RWPE2 (cell line): ENCODE measurements at regions not wholly inside any gene's neighbourhood (a gene's known extent, or its start where the extent isn't known, plus 50 kb on each side); places are given as distances from the start of the nearest gene placed in this dataset.

Experiments
- ATAC-seq: fragments of 200-7000 bp; cut with Tn5 transposase; 3 replicates; pipeline ENCODE4 v1.9.1; 2021; ENCODE audit warnings: low read depth
- DNase-seq: peaks from one replicate; pipeline ENCODE4 v3.0.0-alpha.2; 2020; ENCODE audit warnings: low spot score
- H3K27ac ChIP-seq: fragments of 450-650 bp; 2 replicates; pipeline ENCODE4 v1.5.1; 2017; ENCODE audit warnings: mild to moderate bottlenecking; ENCODE audit not compliant: poor library complexity, severe bottlenecking
- H3K27me3 ChIP-seq: fragments of 250-450 bp; sonication (Bioruptor Pico); 2 replicates; pipeline ENCODE4 v1.5.1; 2021; ENCODE audit warnings: mild to moderate bottlenecking, moderate library complexity; ENCODE audit not compliant: insufficient read depth, poor library complexity, severe bottlenecking
- H3K36me3 ChIP-seq: fragments of 250-450 bp; sonication (Bioruptor Pico); 2 replicates; pipeline ENCODE4 v1.5.1; 2020; ENCODE audit warnings: low read depth, mild to moderate bottlenecking, moderate library complexity
- H3K4me1 ChIP-seq: fragments of 250-450 bp; sonication (Bioruptor Pico); 2 replicates; pipeline ENCODE4 v1.5.1; 2021; ENCODE audit warnings: mild to moderate bottlenecking, moderate library complexity; ENCODE audit not compliant: insufficient read depth, poor library complexity, severe bottlenecking
- H3K4me3 ChIP-seq: fragments of 250-450 bp; sonication (Bioruptor Pico); 2 replicates; pipeline ENCODE4 v1.5.1; 2021; ENCODE audit warnings: mild to moderate bottlenecking, moderate library complexity; ENCODE audit not compliant: severe bottlenecking
- H3K9me3 ChIP-seq: fragments of 250-450 bp; sonication (Bioruptor Pico); 2 replicates; pipeline ENCODE4 v1.5.1; 2021; ENCODE audit warnings: mild to moderate bottlenecking, moderate library complexity; ENCODE audit not compliant: severe bottlenecking
- CTCF ChIP-seq: fragments of 450-650 bp; IDR thresholded peaks from one replicate; pipeline ENCODE4 v1.5.1; 2017; ENCODE audit warnings: mild to moderate bottlenecking, moderate library complexity; ENCODE audit not compliant: poor library complexity, severe bottlenecking

GRCh38 chr5:118653183-118653582 is 335.2 kb downstream of the DTWD2 start:
- Histone ChIP-seq H3K27me3 (peaks cover 4% of the 10 kb centered on the region), H3K4me3 (no peak overlapping the region), H3K36me3 (no peaks in the 10 kb centered on the region), H3K9me3 (peaks cover 2% of the 10 kb centered on the region), H3K27ac (no peak overlapping the region), H3K4me1 (no peaks in the 10 kb centered on the region)
- ATAC-seq (no peak), DNase-seq (no peak)
- no peak for TF ChIP-seq CTCF

- H3K27me3 ChIP-seq: peaks cover 4% of the 10 kb centered on the region
- no peaks in the 10 kb centered on the region for H3K9me3 ChIP-seq
- ATAC-seq: no peak
- no peaks in the 10 kb centered on the region for H3K4me1 ChIP-seq
- no peak overlapping the region for H3K27ac ChIP-seq
- DNase-seq: no peak
- TF ChIP-seq CTCF: no peak
- H3K36me3 ChIP-seq: no peaks in the 10 kb centered on the region
- H3K4me3 ChIP-seq: no peak overlapping the region
Measured at GRCh38 chr5:118651002-118651401, 337.3 kb downstream of the DTWD2 start.

DNA sequence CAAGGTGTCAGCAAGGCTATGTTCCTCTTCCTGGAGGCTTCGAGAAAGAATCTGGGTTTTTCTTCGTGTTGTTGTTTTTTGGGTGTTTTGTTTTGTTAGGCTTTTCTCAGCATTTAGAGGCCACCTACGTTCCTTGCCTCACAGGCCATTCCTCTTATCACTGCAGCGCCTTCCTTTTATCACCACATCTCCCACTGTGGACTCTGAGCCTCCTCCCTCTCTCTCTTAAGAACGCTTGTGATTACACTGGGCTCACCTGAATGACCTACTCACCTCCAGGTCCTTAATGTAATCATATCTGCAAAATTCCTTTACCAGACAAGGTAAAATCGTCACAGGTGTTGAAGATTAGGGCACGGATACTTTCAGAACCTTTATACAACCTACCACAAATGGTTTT is 340.8 kb downstream of the DTWD2 start:
- H3K4me3 ChIP-seq: no peak overlapping the region
- ATAC-seq (no peak), DNase-seq (no peak)
- no peak for TF ChIP-seq CTCF
- no peaks in the 10 kb centered on the region for H3K36me3 ChIP-seq
- no peaks in the 10 kb centered on the region for H3K4me1 ChIP-seq
- no peaks in the 10 kb centered on the region for H3K9me3 ChIP-seq
- no peak overlapping the region for H3K27ac ChIP-seq
- H3K27me3 ChIP-seq: peaks cover 4% of the 10 kb centered on the region

- no peak for ATAC-seq
- Histone ChIP-seq H3K36me3 (no peaks in the 10 kb centered on the region), H3K4me1 (no peaks in the 10 kb centered on the region), H3K4me3 (no peak overlapping the region), H3K27me3 (peaks cover 4% of the 10 kb centered on the region), H3K9me3 (no peaks in the 10 kb centered on the region), H3K27ac (no peak overlapping the region)
- no peak for DNase-seq
- no peak for TF ChIP-seq CTCF
Measured at GRCh38 chr5:118646917-118647316, 341.4 kb downstream of the DTWD2 start.

DNA sequence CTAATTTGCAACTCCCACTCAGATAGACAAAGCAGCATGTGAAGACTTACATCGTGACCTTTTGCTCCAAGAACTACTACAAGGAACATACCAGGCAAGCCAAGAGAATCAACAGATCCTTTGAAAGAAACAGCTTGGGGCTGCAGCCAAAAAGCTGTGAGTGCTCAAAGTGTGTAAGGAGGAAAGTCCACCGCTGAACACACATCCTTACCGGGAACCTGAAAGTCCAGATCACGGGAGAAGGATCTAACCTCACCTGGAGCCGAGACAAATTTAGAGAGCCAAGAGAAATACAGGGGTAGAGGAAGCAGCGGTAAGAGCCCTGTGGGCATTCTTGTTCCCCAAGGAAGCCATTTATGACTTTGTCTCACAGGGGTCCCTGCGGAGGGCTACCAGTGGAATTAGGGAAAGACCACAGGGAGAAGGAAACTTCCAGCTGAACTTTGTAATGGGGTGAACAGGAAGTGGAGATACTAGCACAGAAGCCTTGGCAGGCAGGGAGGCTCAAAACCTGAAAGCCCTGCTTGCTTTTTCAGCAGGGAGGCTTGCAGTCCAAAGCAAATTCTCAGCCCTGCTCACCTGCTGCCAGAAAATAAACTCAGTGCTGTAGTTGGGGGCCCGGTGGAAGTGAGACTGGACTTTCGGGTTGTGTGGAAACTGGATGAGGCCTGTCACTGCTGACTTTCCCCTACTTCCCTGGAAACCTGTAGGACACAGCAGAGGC is 350.2 kb downstream of the DTWD2 start:
- Histone ChIP-seq H3K27me3 (no peaks in the 10 kb centered on the region), H3K36me3 (no peaks in the 10 kb centered on the region), H3K9me3 (no peaks in the 10 kb centered on the region), H3K4me1 (no peaks in the 10 kb centered on the region), H3K27ac (no peak overlapping the region), H3K4me3 (no peak overlapping the region)
- ATAC-seq: no peak
- TF ChIP-seq CTCF: no peak
- no peak for DNase-seq
